HepG2 (cell line): ENCODE measurements at regions not wholly inside any gene's neighbourhood (a gene's known extent, or its start where the extent isn't known, plus 50 kb on each side); places are given as distances from the start of the nearest gene placed in this dataset.

Experiments used
- ATAC-seq: fragments of 200-7000 bp; cut with Tn5 transposase; 3 replicates; pipeline ENCODE4 v1.9.1; 2020; ENCODE audit warnings: mild to moderate bottlenecking, moderate library complexity
- BruUV-seq: library from RNA; stranded (reverse); fragments of 400-500 nt; replicated peaks from 2 replicates; lab custom pipeline; 2021; lab: Mats Ljungman, UMichigan
- CTCF ChIA-PET: fragments of 300-600 bp; formaldehyde crosslinking; extraction: SDS; loops from one replicate; lab custom pipeline; 2021; ENCODE audit warnings: low total read pairs, inconsistent platforms, low intra/inter-chr PET ratio; lab: Yijun Ruan, JAX
- POLR2A ChIA-PET: fragments of 350-600 bp; sonication (Branson Sonifier 250); formaldehyde crosslinking; loops from one replicate; lab custom pipeline; 2020; ENCODE audit warnings: antibody characterized with exemption, inconsistent platforms; lab: Yijun Ruan, JAX
- DNase-seq: peaks from one replicate; pipeline ENCODE4 v3.0.0-alpha.2; 2015; ENCODE audit warnings: low spot score
- FAIRE-seq: peaks from 3 replicates; lab custom pipeline; 2011; peaks lifted over from hg19 to GRCh38; lab: Jason Lieb, UNC
- H2AFZ ChIP-seq: one replicate; pipeline ENCODE4 v1.6.1; 2011; ENCODE audit warnings: low read length, inconsistent platforms
- H3K27ac ChIP-seq: fragments of 300-600 bp; 3 replicates; pipeline ENCODE4 v1.8.0; 2011; ENCODE audit warnings: mixed run types, mild to moderate bottlenecking, mixed read lengths, low read length, inconsistent platforms; ENCODE audit not compliant: insufficient read depth; ENCODE audit errors: extremely low read length
- H3K27me3 ChIP-seq, 2 experiments: fragments of 200-600 bp in 1 of 2; 2 replicates in 1 of 2; 3 replicates in 1 of 2; pipeline versions ENCODE4 v1.6.0 to v1.8.0; 2011; ENCODE audit warnings: low read length in 2 of 2, mild to moderate bottlenecking in 2 of 2, moderate library complexity in 2 of 2, inconsistent platforms in 1 of 2; ENCODE audit not compliant: insufficient read depth in 2 of 2, control insufficient read depth in 1 of 2
- H3K36me3 ChIP-seq, 2 experiments: fragments of 200-600 bp in 1 of 2; replicated peaks in 1 of 2; 2 replicates in 1 of 2; 3 replicates in 1 of 2; pipeline versions ENCODE4 v1.5.1 to v1.8.0; 2011; ENCODE audit warnings: low read length in 2 of 2, inconsistent platforms in 1 of 2; ENCODE audit not compliant: insufficient read depth in 2 of 2, control insufficient read depth in 1 of 2
- H3K4me1 ChIP-seq: 2 replicates; pipeline ENCODE4 v1.5.1; 2012; ENCODE audit warnings: low read length, inconsistent platforms; ENCODE audit not compliant: insufficient read depth
- H3K4me2 ChIP-seq: 2 replicates; pipeline ENCODE4 v1.6.0; 2011; ENCODE audit warnings: low read depth, low read length, inconsistent platforms
- H3K4me3 ChIP-seq, 3 experiments: fragments of 200-600 bp in 1 of 3; sonication (generic), shearing (Covaris generic) in 1 of 3; replicated peaks in 1 of 3; 2 replicates each; pipeline ENCODE4 v1.5.1; 2011 to 2016; ENCODE audit warnings: low read length in 3 of 3, inconsistent platforms in 2 of 3, low read depth in 2 of 3, mild to moderate bottlenecking in 2 of 3, control low read depth in 1 of 3, mixed read lengths in 1 of 3; ENCODE audit not compliant: insufficient read depth in 1 of 3
- H3K79me2 ChIP-seq: one replicate; pipeline ENCODE4 v1.6.1; 2011; ENCODE audit warnings: low read length, inconsistent platforms; ENCODE audit not compliant: insufficient read depth
- H3K9ac ChIP-seq: 2 replicates; pipeline ENCODE4 v1.6.0; 2011; ENCODE audit warnings: mild to moderate bottlenecking, low read depth, low read length, inconsistent platforms; ENCODE audit not compliant: insufficient read depth
- H3K9me3 ChIP-seq: 2 replicates; pipeline ENCODE4 v1.5.1; 2012; ENCODE audit warnings: mild to moderate bottlenecking, low read length
- H4K20me1 ChIP-seq: 2 replicates; pipeline ENCODE4 v1.6.0; 2011; ENCODE audit warnings: inconsistent platforms, mild to moderate bottlenecking, low read length, moderate library complexity; ENCODE audit not compliant: insufficient read depth
- AGO2 ChIP-seq: fragments of 200-400 bp; formaldehyde crosslinking; optimal IDR thresholded peaks from 2 replicates; pipeline ENCODE3; 2017; ENCODE audit warnings: mild to moderate bottlenecking, low read depth, low read length, moderate library complexity
- BORCS8-MEF2B ChIP-seq: sonication (generic); formaldehyde crosslinking; IDR thresholded peaks from 2 replicates; pipeline ENCODE4 v1.8.0; 2022; ENCODE audit warnings: mild to moderate bottlenecking, missing genetic modification reagents
- DBP ChIP-seq: sonication (generic); formaldehyde crosslinking; IDR thresholded peaks from 2 replicates; pipeline ENCODE4 v1.4.0; 2020; ENCODE audit warnings: missing genetic modification reagents; ENCODE audit errors: not compliant biosample characterization
- EZH2 ChIP-seq: conservative IDR thresholded peaks from 2 replicates; pipeline ENCODE4 v1.6.1; 2012; ENCODE audit warnings: mild to moderate bottlenecking, low read depth, low read length, moderate library complexity
- RCOR2 ChIP-seq: IDR thresholded peaks from 2 replicates; pipeline ENCODE4 v1.6.1; 2016; ENCODE audit warnings: missing biosample characterization, missing genetic modification reagents
- TOE1 ChIP-seq: sonication (generic); formaldehyde crosslinking; IDR thresholded peaks from 2 replicates; pipeline ENCODE4 v1.4.0; 2020; ENCODE audit warnings: mild to moderate bottlenecking, missing genetic modification reagents
- ZC3H4 ChIP-seq: sonication (generic); formaldehyde crosslinking; IDR thresholded peaks from 2 replicates; pipeline ENCODE4 v1.4.0; 2020; ENCODE audit warnings: missing genetic modification reagents, borderline replicate concordance
- ZNF460 ChIP-seq: sonication (generic); formaldehyde crosslinking; IDR thresholded peaks from 2 replicates; pipeline ENCODE4 v1.5.1; 2020; ENCODE audit warnings: missing genetic modification reagents, mild to moderate bottlenecking, borderline replicate concordance
- WGBS: methylation state at CpG from one replicate; pipeline ENCODE4 v1.1.6; 2017; ENCODE audit warnings: low lambda C conversion rate; 5-methylcytosine and 5-hydroxymethylcytosine counted together
- in situ Hi-C: cut with HindIII; loops from 2 replicates; pipeline ENCODE4 v1.10.0; 2017; ENCODE audit warnings: low pct_unique_long_range_greater_than_20kb; ENCODE audit not compliant: extremely low pct_ligation_motif_present
- intact Hi-C: fragments of 100-400 bp; cut with micrococcal nuclease; formaldehyde crosslinking; loops from one replicate; pipeline ENCODE4 v1.10.0; 2022; ENCODE audit not compliant: unreplicated experiment

GRCh38 chr2:207471261-207471660 is 58.5 kb upstream of the CREB1 start:
- H2AFZ ChIP-seq, result no peak overlapping the region
- H3K9ac ChIP-seq, result no peak overlapping the region
- H3K4me3 ChIP-seq, result no peak overlapping the region
- H3K27me3 ChIP-seq, result no peaks in the 10 kb centered on the region
- BruUV-seq, result no TSS peak
- no peaks in the 10 kb centered on the region for H3K79me2 ChIP-seq
- intact Hi-C loops, result loop anchor here (10.0 kb wide), 1 partner anchor 306 kb away; the partner anchor contains the start of gene KLF7
- ATAC-seq (no peak), FAIRE-seq (no peak), DNase-seq (no peak)
- H4K20me1 ChIP-seq, result no peaks in the 10 kb centered on the region
- H3K9me3 ChIP-seq, result no peaks in the 10 kb centered on the region
- ChIA-PET CTCF (no interaction called here), POLR2A (no interaction called here)
- H3K4me2 ChIP-seq, result no peak overlapping the region
- 7% methylated on average over 4 of the region's 4 CpGs for WGBS
- in situ Hi-C loops, result loop anchor here (5.0 kb wide), 3 partner anchors 489 to 779 kb away; no protein-coding TSS in a partner anchor
- no peaks in the 10 kb centered on the region for H3K36me3 ChIP-seq
- no peak overlapping the region for H3K27ac ChIP-seq
- no peak for TF ChIP-seq RCOR2 (CRISPR knock-in tag)
- TF ChIP-seq AGO2, result no peak
- TF ChIP-seq TOE1, result no peak
- no peak for TF ChIP-seq BORCS8-MEF2B (CRISPR knock-in tag)
- TF ChIP-seq DBP, result no peak
- TF ChIP-seq ZC3H4 (CRISPR knock-in tag), result no peak
- no peak for TF ChIP-seq ZNF460 (CRISPR knock-in tag)
- TF ChIP-seq EZH2, result no peak
- H3K4me1 ChIP-seq, result peaks cover 11% of the 10 kb centered on the region
